MM.1S (cell line): ENCODE measurements at regions not wholly inside any gene's neighbourhood (a gene's known extent, or its start where the extent isn't known, plus 50 kb on each side); places are given as distances from the start of the nearest gene placed in this dataset.

Source experiments
- EZH2phosphoT487 ChIP-seq: fragments of 300-600 bp; sonication (generic); IDR thresholded peaks from 2 replicates; pipeline ENCODE4 v1.6.1; 2018; ENCODE audit warnings: antibody characterized with exemption, low read length
- TF ChIP-seq, protein P1 (sequence below): fragments of 300-600 bp; sonication (generic); IDR thresholded peaks from 2 replicates; pipeline ENCODE4 v1.5.1; 2016; ENCODE audit warnings: antibody characterized with exemption, low read length, mixed read lengths

DNA sequence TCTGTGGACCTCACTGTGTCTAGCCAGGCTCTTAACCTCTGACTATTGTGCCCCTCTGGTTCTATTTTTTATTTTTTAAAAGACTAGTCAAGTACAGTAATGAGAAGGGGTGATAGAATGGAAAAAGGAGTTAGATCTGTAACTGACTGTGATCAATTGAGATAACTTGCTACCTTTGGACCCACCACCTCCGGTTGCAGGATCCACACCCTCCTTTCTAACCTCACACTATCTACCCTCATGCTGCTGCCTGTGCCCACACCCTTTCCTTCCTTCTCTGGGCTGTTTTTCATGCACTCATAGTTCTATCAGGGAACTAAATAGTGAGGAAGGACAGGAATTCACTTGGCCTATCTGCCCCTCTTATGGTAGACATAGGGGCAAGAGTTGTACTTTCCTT, 172.3 kb downstream of the KATNIP start:
- TF ChIP-seq, protein P1, sequence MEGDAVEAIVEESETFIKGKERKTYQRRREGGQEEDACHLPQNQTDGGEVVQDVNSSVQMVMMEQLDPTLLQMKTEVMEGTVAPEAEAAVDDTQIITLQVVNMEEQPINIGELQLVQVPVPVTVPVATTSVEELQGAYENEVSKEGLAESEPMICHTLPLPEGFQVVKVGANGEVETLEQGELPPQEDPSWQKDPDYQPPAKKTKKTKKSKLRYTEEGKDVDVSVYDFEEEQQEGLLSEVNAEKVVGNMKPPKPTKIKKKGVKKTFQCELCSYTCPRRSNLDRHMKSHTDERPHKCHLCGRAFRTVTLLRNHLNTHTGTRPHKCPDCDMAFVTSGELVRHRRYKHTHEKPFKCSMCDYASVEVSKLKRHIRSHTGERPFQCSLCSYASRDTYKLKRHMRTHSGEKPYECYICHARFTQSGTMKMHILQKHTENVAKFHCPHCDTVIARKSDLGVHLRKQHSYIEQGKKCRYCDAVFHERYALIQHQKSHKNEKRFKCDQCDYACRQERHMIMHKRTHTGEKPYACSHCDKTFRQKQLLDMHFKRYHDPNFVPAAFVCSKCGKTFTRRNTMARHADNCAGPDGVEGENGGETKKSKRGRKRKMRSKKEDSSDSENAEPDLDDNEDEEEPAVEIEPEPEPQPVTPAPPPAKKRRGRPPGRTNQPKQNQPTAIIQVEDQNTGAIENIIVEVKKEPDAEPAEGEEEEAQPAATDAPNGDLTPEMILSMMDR = no peak
- TF ChIP-seq EZH2phosphoT487 = no peak
